Endothelial cell of umbilical vein (primary cell): ENCODE measurements at regions not wholly inside any gene's neighbourhood (a gene's known extent, or its start where the extent isn't known, plus 50 kb on each side); places are given as distances from the start of the nearest gene placed in this dataset.

Experiments used
- BruUV-seq: library from RNA; stranded (reverse); fragments of 400-500 nt; replicated peaks from 2 replicates; lab custom pipeline; 2021; lab: Mats Ljungman, UMichigan
- CTCF ChIA-PET: fragments of 300-600, 350-600 bp; sonication (Branson Sonifier 250); formaldehyde crosslinking; loops from one replicate; lab custom pipeline; 2021; ENCODE audit warnings: antibody characterized with exemption, inconsistent platforms; lab: Charles Lee
- POLR2A ChIA-PET: fragments of 300-600, 350-600 bp; sonication (Branson Sonifier 250); formaldehyde crosslinking; loops from one replicate; lab custom pipeline; 2021; ENCODE audit warnings: antibody characterized with exemption, inconsistent platforms; lab: Charles Lee
- DNase-seq: peaks from one replicate; pipeline ENCODE4 v3.0.0-alpha.2; 2011; ENCODE audit warnings: low read depth, low spot score
- FAIRE-seq: peaks from 2 replicates; lab custom pipeline; 2011; peaks lifted over from hg19 to GRCh38; lab: Jason Lieb, UNC
- H2AFZ ChIP-seq: 2 replicates; pipeline ENCODE4 v1.6.0; 2012; ENCODE audit warnings: low read depth, low read length, control low read depth, inconsistent platforms
- H3K27ac ChIP-seq: 2 replicates; pipeline ENCODE4 v1.5.1; 2011; ENCODE audit warnings: low read depth, mild to moderate bottlenecking, control low read depth, low read length, moderate library complexity; ENCODE audit not compliant: insufficient read depth
- H3K27me3 ChIP-seq, 2 experiments: 2 replicates each; pipeline versions ENCODE4 v1.6.0 to v1.6.1; 2011; ENCODE audit warnings: low read length in 2 of 2, mixed read lengths in 1 of 2; ENCODE audit not compliant: control insufficient read depth in 2 of 2, insufficient read depth in 2 of 2
- H3K36me3 ChIP-seq, 2 experiments: 2 replicates in 1 of 2; 3 replicates in 1 of 2; pipeline ENCODE4 v1.5.1; 2011; ENCODE audit warnings: low read length in 2 of 2, mild to moderate bottlenecking in 1 of 2, moderate library complexity in 1 of 2; ENCODE audit not compliant: control insufficient read depth in 2 of 2, insufficient read depth in 2 of 2; ENCODE audit errors: extremely low read depth in 1 of 2
- H3K4me1 ChIP-seq: 3 replicates; pipeline ENCODE4 v1.5.1; 2011; ENCODE audit warnings: mild to moderate bottlenecking, low read length; ENCODE audit not compliant: control insufficient read depth, insufficient read depth; ENCODE audit errors: extremely low read depth
- H3K4me2 ChIP-seq: 2 replicates; pipeline ENCODE4 v1.6.1; 2011; ENCODE audit warnings: low read length, control low read depth, mixed read lengths; ENCODE audit not compliant: insufficient read depth
- H3K4me3 ChIP-seq, 3 experiments: fragments of 200-600 bp in 1 of 3; sonication (generic), shearing (Covaris generic) in 1 of 3; replicated peaks in 1 of 3; 2 replicates each; pipeline ENCODE4 v1.5.1; 2011 to 2016; ENCODE audit warnings: control low read depth in 3 of 3, low read length in 3 of 3, mild to moderate bottlenecking in 2 of 3, inconsistent platforms in 1 of 3, low read depth in 1 of 3, moderate library complexity in 1 of 3; ENCODE audit not compliant: insufficient read depth in 1 of 3
- H3K79me2 ChIP-seq: 2 replicates; pipeline ENCODE4 v1.6.0; 2012; ENCODE audit warnings: low read length, inconsistent platforms; ENCODE audit not compliant: control insufficient read depth, insufficient read depth
- H3K9ac ChIP-seq: replicated peaks from 2 replicates; pipeline ENCODE3; 2011; ENCODE audit warnings: low read length, control low read depth; ENCODE audit not compliant: insufficient read depth; ENCODE audit errors: extremely low read depth
- H3K9me1 ChIP-seq: replicated peaks from 3 replicates; pipeline ENCODE4 v1.6.0; 2011; ENCODE audit warnings: mild to moderate bottlenecking, low read length; ENCODE audit not compliant: control insufficient read depth, insufficient read depth; ENCODE audit errors: extremely low read depth
- H3K9me3 ChIP-seq: replicated peaks from 2 replicates; pipeline ENCODE4 v1.5.1; 2012; ENCODE audit warnings: low read length, inconsistent platforms; ENCODE audit not compliant: control insufficient read depth, insufficient read depth
- H4K20me1 ChIP-seq: replicated peaks from 2 replicates; pipeline ENCODE3; 2011; ENCODE audit warnings: mild to moderate bottlenecking, low read length; ENCODE audit not compliant: control insufficient read depth, insufficient read depth; ENCODE audit errors: extremely low read depth
- CTCF ChIP-seq, 2 donors: IDR thresholded peaks; 1 replicate in 1 of 2; 2 replicates in 1 of 2; pipeline ENCODE4 v1.5.1; 2011; ENCODE audit warnings: low read length in 2 of 2, mild to moderate bottlenecking in 2 of 2, moderate library complexity in 2 of 2, control low read depth in 1 of 2, inconsistent platforms in 1 of 2, low read depth in 1 of 2; ENCODE audit not compliant: insufficient read depth in 1 of 2; ENCODE audit errors: extremely low read depth in 1 of 2
- EZH2 ChIP-seq: IDR thresholded peaks from 2 replicates; pipeline ENCODE4 v1.6.1; 2012; ENCODE audit warnings: borderline replicate concordance, low read depth, mild to moderate bottlenecking, moderate library complexity, low read length, inconsistent platforms; ENCODE audit not compliant: severe bottlenecking
- FOS ChIP-seq: IDR thresholded peaks from 2 replicates; pipeline ENCODE4 v1.6.1; 2011; ENCODE audit warnings: mild to moderate bottlenecking, low read length, moderate library complexity, borderline replicate concordance; ENCODE audit not compliant: insufficient read depth
- GATA2 ChIP-seq: IDR thresholded peaks from 2 replicates; pipeline ENCODE4 v1.7.0; 2011; ENCODE audit warnings: low read depth, mild to moderate bottlenecking, moderate library complexity, mixed read lengths, low read length; ENCODE audit not compliant: insufficient read length, insufficient read depth
- JUN ChIP-seq: IDR thresholded peaks from 2 replicates; pipeline ENCODE4 v1.6.1; 2011; ENCODE audit warnings: borderline replicate concordance, low read depth; ENCODE audit not compliant: insufficient read length, insufficient read depth
- MAX ChIP-seq: IDR thresholded peaks from 2 replicates; pipeline ENCODE4 v1.6.1; 2011; ENCODE audit not compliant: insufficient read depth, insufficient read length
- MYC ChIP-seq: IDR thresholded peaks from one replicate; pipeline ENCODE4 v1.6.1; 2011; ENCODE audit warnings: mild to moderate bottlenecking, low read depth, low read length
- POLR2A ChIP-seq: IDR thresholded peaks from 2 replicates; pipeline ENCODE4 v1.6.1; 2012; ENCODE audit warnings: low read depth, mild to moderate bottlenecking, control low read depth, low read length
- POLR2AphosphoS5 ChIP-seq: IDR thresholded peaks from 2 replicates; pipeline ENCODE4 v1.6.1; 2012; ENCODE audit warnings: low read depth, mild to moderate bottlenecking, control low read depth, low read length, moderate library complexity; ENCODE audit not compliant: insufficient read depth
- dilution Hi-C: fragments of 300-500 bp; cut with MboI; formaldehyde crosslinking; loops from one replicate; pipeline ENCODE4 v1.15.0; 2019; ENCODE audit warnings: low sequenced_read_pairs; ENCODE audit not compliant: extremely low pct_ligation_motif_present
- intact Hi-C: fragments of 100-400 bp; cut with micrococcal nuclease; formaldehyde crosslinking; loops from one replicate; pipeline ENCODE4 v1.10.0; 2022

GRCh38 chr17:55846745-55847144 is 95.9 kb downstream of the PCTP start:
- no peak for FAIRE-seq
- Histone ChIP-seq H3K9me1 (no peaks in the 10 kb centered on the region), H4K20me1 (no peaks in the 10 kb centered on the region), H3K4me2 (no peak overlapping the region), H3K27ac (no peak overlapping the region), H3K9me3 (no peaks in the 10 kb centered on the region), H3K36me3 (no peaks in the 10 kb centered on the region), H3K79me2 (no peaks in the 10 kb centered on the region), H3K9ac (no peak overlapping the region), H3K4me1 (peaks cover 3% of the 10 kb centered on the region), H3K4me3 (no peak overlapping the region), H3K27me3 (peaks cover 0 to 4% of the 10 kb centered on the region in 2 experiments), H2AFZ (no peak overlapping the region)
- DNase-seq = no peak
- TF ChIP-seq GATA2 (no peak), EZH2 (no peak), CTCF (IDR thresholded peaks at IDR 0.05; ENCODE audit: extremely low read depth in 1 of 2, insufficient read depth in 1 of 2, low read depth in 1 of 2, low read length in 2 of 2) (no peak), JUN (no peak)
- POLR2A ChIA-PET = no interaction called here
- intact Hi-C loops = no loop called here
- dilution Hi-C loops = no loop called here
- CTCF ChIA-PET = no interaction called here
- no TSS peak for BruUV-seq

GRCh38 chr17:55852734-55853133 is 101.9 kb downstream of the PCTP start:
- Histone ChIP-seq H3K9ac (no peak overlapping the region), H3K27me3 (no peaks in the 10 kb centered on the region), H3K4me3 (no peak overlapping the region), H3K9me1 (no peaks in the 10 kb centered on the region), H3K4me2 (no peak overlapping the region), H3K79me2 (no peaks in the 10 kb centered on the region), H4K20me1 (no peaks in the 10 kb centered on the region), H2AFZ (no peak overlapping the region), H3K27ac (no peak overlapping the region), H3K4me1 (no peaks in the 10 kb centered on the region), H3K9me3 (no peaks in the 10 kb centered on the region), H3K36me3 (no peaks in the 10 kb centered on the region)
- FAIRE-seq (no peak), DNase-seq (no peak)
- no peak for TF ChIP-seq EZH2
- TF ChIP-seq MYC = no peak
- no peak for TF ChIP-seq POLR2A
- no peak for TF ChIP-seq MAX
- TF ChIP-seq POLR2AphosphoS5 = no peak
- no peak for TF ChIP-seq CTCF (IDR thresholded peaks at IDR 0.05; ENCODE audit: extremely low read depth in 1 of 2, insufficient read depth in 1 of 2, low read depth in 1 of 2, low read length in 2 of 2)
- TF ChIP-seq GATA2 = no peak
- no peak for TF ChIP-seq JUN
- no peak for TF ChIP-seq FOS
- dilution Hi-C loops (no loop called here), intact Hi-C loops (no loop called here)
- ChIA-PET CTCF (no interaction called here), POLR2A (no interaction called here)
- BruUV-seq = no TSS peak
